HEK293T (cell line): ENCODE measurements at regions not wholly inside any gene's neighbourhood (a gene's known extent, or its start where the extent isn't known, plus 50 kb on each side); places are given as distances from the start of the nearest gene placed in this dataset.

Source experiments
- BHLHE40 ChIP-seq: fragments of 450-650 bp; IDR thresholded peaks from 2 replicates; pipeline ENCODE4 v1.6.1; 2016; ENCODE audit warnings: mild to moderate bottlenecking, moderate library complexity, borderline replicate concordance
- ELF4 ChIP-seq: fragments of 450-650 bp; IDR thresholded peaks from 2 replicates; pipeline ENCODE4 v1.6.1; 2017; ENCODE audit warnings: antibody characterized with exemption
- FOXA1 ChIP-seq: fragments of 450-650 bp; IDR thresholded peaks from 2 replicates; pipeline ENCODE4 v1.6.1; 2016; ENCODE audit warnings: mild to moderate bottlenecking
- FOXK2 ChIP-seq: fragments of 450-650 bp; IDR thresholded peaks from 2 replicates; pipeline ENCODE4 v1.6.1; 2016; ENCODE audit warnings: mild to moderate bottlenecking
- FOXM1 ChIP-seq: fragments of 450-650 bp; IDR thresholded peaks from 2 replicates; pipeline ENCODE4 v1.6.1; 2017; ENCODE audit warnings: mild to moderate bottlenecking, borderline replicate concordance
- NFRKB ChIP-seq: fragments of 450-650 bp; IDR thresholded peaks from 2 replicates; pipeline ENCODE4 v1.6.1; 2016; ENCODE audit warnings: mild to moderate bottlenecking, moderate library complexity
- SP1 ChIP-seq: fragments of 450-650 bp; IDR thresholded peaks from 2 replicates; pipeline ENCODE4 v1.6.1; 2017
- TARDBP ChIP-seq: fragments of 450-650 bp; IDR thresholded peaks from 2 replicates; pipeline ENCODE4 v1.6.1; 2016
- TF ChIP-seq, protein P1 (sequence below): fragments of 450-650 bp; IDR thresholded peaks from 2 replicates; pipeline ENCODE4 v1.6.1; 2016

DNA sequence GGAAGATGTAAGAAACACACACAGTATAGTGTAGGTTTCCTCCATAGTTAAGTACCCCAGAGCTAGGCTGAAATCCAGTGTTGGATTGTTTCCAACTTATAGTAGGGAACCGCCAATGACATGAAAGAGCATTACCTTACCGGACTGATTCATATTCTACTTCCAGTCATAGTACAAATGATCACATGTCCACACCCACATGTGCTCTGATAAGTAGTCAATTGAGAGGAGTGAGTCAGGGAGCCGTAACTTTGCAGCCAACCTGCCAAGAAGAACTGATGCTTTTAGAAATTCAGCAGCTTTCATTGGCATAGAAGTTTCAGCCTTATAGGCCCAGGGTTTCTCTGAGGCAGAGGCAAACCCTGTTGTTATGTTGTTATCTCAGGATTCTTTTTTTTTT lies 240.6 kb downstream of the ETS1 start:
- no peak for TF ChIP-seq FOXM1
- TF ChIP-seq NFRKB, result no peak
- no peak for TF ChIP-seq FOXK2
- TF ChIP-seq TARDBP, result no peak
- no peak for TF ChIP-seq SP1
- TF ChIP-seq FOXA1, result no peak
- no peak for TF ChIP-seq BHLHE40
- TF ChIP-seq, protein P1, sequence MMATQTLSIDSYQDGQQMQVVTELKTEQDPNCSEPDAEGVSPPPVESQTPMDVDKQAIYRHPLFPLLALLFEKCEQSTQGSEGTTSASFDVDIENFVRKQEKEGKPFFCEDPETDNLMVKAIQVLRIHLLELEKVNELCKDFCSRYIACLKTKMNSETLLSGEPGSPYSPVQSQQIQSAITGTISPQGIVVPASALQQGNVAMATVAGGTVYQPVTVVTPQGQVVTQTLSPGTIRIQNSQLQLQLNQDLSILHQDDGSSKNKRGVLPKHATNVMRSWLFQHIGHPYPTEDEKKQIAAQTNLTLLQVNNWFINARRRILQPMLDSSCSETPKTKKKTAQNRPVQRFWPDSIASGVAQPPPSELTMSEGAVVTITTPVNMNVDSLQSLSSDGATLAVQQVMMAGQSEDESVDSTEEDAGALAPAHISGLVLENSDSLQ, result no peak
- TF ChIP-seq ELF4, result no peak
